Smooth muscle cell (in vitro differentiated cells): ENCODE measurements at regions not wholly inside any gene's neighbourhood (a gene's known extent, or its start where the extent isn't known, plus 50 kb on each side); places are given as distances from the start of the nearest gene placed in this dataset.

Experiments
- DNase-seq: peaks from one replicate; lab custom pipeline; 2025; ENCODE audit not compliant: unreplicated experiment; lab: John Stamatoyannopoulos, UW
- H2AFZ ChIP-seq: fragments of 200-600 bp; sonication (generic); 2 replicates; pipeline ENCODE4 v1.6.0; 2016; ENCODE audit warnings: antibody characterized with exemption, low read depth, mild to moderate bottlenecking
- H3F3A ChIP-seq: fragments of 200-600 bp; sonication (generic); 2 replicates; pipeline ENCODE4 v1.6.0; 2017; ENCODE audit warnings: antibody characterized with exemption, low read depth
- H3K27ac ChIP-seq: fragments of 200-600 bp; sonication (generic); 2 replicates; pipeline ENCODE4 v1.5.1; 2016; ENCODE audit warnings: low read depth, mild to moderate bottlenecking
- H3K27me3 ChIP-seq: fragments of 200-600 bp; sonication (generic); 2 replicates; pipeline ENCODE4 v1.6.1; 2016; ENCODE audit warnings: low read depth, mild to moderate bottlenecking
- H3K36me3 ChIP-seq: fragments of 200-600 bp; sonication (generic); 2 replicates; pipeline ENCODE4 v1.5.1; 2016; ENCODE audit warnings: low read depth
- H3K4me1 ChIP-seq: fragments of 200-600 bp; sonication (generic); 2 replicates; pipeline ENCODE4 v1.5.1; 2016; ENCODE audit warnings: low read depth
- H3K4me2 ChIP-seq: fragments of 200-600 bp; sonication (generic); 2 replicates; pipeline ENCODE4 v1.6.0; 2016; ENCODE audit warnings: mild to moderate bottlenecking
- H3K4me3 ChIP-seq: fragments of 200-600 bp; sonication (generic); 2 replicates; pipeline ENCODE4 v1.5.1; 2016; ENCODE audit warnings: mild to moderate bottlenecking
- H3K79me2 ChIP-seq: fragments of 200-600 bp; sonication (generic); 2 replicates; pipeline ENCODE4 v1.6.0; 2016; ENCODE audit warnings: low read depth, mild to moderate bottlenecking
- H3K9ac ChIP-seq: fragments of 200-600 bp; sonication (generic); 2 replicates; pipeline ENCODE4 v1.6.0; 2016; ENCODE audit warnings: low read depth
- H3K9me3 ChIP-seq: fragments of 200-600 bp; sonication (generic); replicated peaks from 2 replicates; pipeline ENCODE4 v1.5.1; 2016; ENCODE audit warnings: low read depth
- H4K20me1 ChIP-seq: fragments of 200-600 bp; sonication (generic); 2 replicates; pipeline ENCODE4 v1.6.0; 2016; ENCODE audit warnings: low read depth
- CTCF ChIP-seq: fragments of 200-600 bp; sonication (generic); IDR thresholded peaks from 2 replicates; pipeline ENCODE4 v1.5.1; 2017; ENCODE audit warnings: borderline replicate concordance, mild to moderate bottlenecking, antibody characterized with exemption; ENCODE audit not compliant: insufficient read depth, poor library complexity, severe bottlenecking
- WGBS: methylation state at CpG from one replicate; pipeline ENCODE4 v1.1.7; 2016; ENCODE audit warnings: low lambda C conversion rate; 5-methylcytosine and 5-hydroxymethylcytosine counted together

GRCh38 chrX:5054852-5055251 is 1173.8 kb downstream of the NLGN4X start:
- no peak overlapping the region for H3K9ac ChIP-seq
- H3K4me1 ChIP-seq: peaks cover 6% of the 10 kb centered on the region
- H3F3A ChIP-seq: peaks cover 11% of the 10 kb centered on the region
- no peak overlapping the region for H3K27ac ChIP-seq
- no peak for TF ChIP-seq CTCF
- DNase-seq: no peak
- no peaks in the 10 kb centered on the region for H3K36me3 ChIP-seq
- no peaks in the 10 kb centered on the region for H3K79me2 ChIP-seq
- H3K4me2 ChIP-seq: no peak overlapping the region
- no peak overlapping the region for H2AFZ ChIP-seq
- H4K20me1 ChIP-seq: no peaks in the 10 kb centered on the region
- no peaks in the 10 kb centered on the region for H3K9me3 ChIP-seq
- no peak overlapping the region for H3K4me3 ChIP-seq
- no peaks in the 10 kb centered on the region for H3K27me3 ChIP-seq

GRCh38 chrX:5051831-5052491 is 1176.7 kb downstream of the NLGN4X start:
- H3K27me3 ChIP-seq: no peaks in the 10 kb centered on the region
- H3F3A ChIP-seq: peaks cover 11% of the 10 kb centered on the region
- DNase-seq: peak; percentile 1
- no peaks in the 10 kb centered on the region for H4K20me1 ChIP-seq
- H3K9me3 ChIP-seq: no peaks in the 10 kb centered on the region
- peak overlapping the region; percentile 41 for H2AFZ ChIP-seq
- H3K79me2 ChIP-seq: no peaks in the 10 kb centered on the region
- H3K27ac ChIP-seq: peak overlapping the region; percentile 97
- peaks cover 6% of the 10 kb centered on the region for H3K4me1 ChIP-seq
- no peaks in the 10 kb centered on the region for H3K36me3 ChIP-seq
- WGBS: 1% methylated on average over 5 of the region's 5 CpGs
- peak overlapping the region; percentile 77 for H3K9ac ChIP-seq
- peak overlapping the region; percentile 26 for H3K4me3 ChIP-seq
- no peak for TF ChIP-seq CTCF
- peak overlapping the region; percentile 80 for H3K4me2 ChIP-seq

GRCh38 chrX:5042563-5042962 is 1186.1 kb downstream of the NLGN4X start:
- DNase-seq: no peak
- H3K4me3 ChIP-seq: no peak overlapping the region
- H4K20me1 ChIP-seq: no peaks in the 10 kb centered on the region
- H3K27ac ChIP-seq: no peak overlapping the region
- H2AFZ ChIP-seq: no peak overlapping the region
- H3K9me3 ChIP-seq: no peaks in the 10 kb centered on the region
- H3K36me3 ChIP-seq: no peaks in the 10 kb centered on the region
- H3K4me2 ChIP-seq: no peak overlapping the region
- no peak for TF ChIP-seq CTCF
- no peak overlapping the region for H3K9ac ChIP-seq
- H3K4me1 ChIP-seq: no peaks in the 10 kb centered on the region
- no peaks in the 10 kb centered on the region for H3F3A ChIP-seq
- WGBS: 98% methylated on average over 3 of the region's 3 CpGs
- no peaks in the 10 kb centered on the region for H3K27me3 ChIP-seq
- no peaks in the 10 kb centered on the region for H3K79me2 ChIP-seq

- no peak overlapping the region for H3K4me3 ChIP-seq
- H2AFZ ChIP-seq: no peak overlapping the region
- DNase-seq: no peak
- H4K20me1 ChIP-seq: no peaks in the 10 kb centered on the region
- H3K4me2 ChIP-seq: no peak overlapping the region
- no peak overlapping the region for H3K9ac ChIP-seq
- no peaks in the 10 kb centered on the region for H3F3A ChIP-seq
- no peaks in the 10 kb centered on the region for H3K4me1 ChIP-seq
- TF ChIP-seq CTCF: no peak
- no peaks in the 10 kb centered on the region for H3K9me3 ChIP-seq
- no peaks in the 10 kb centered on the region for H3K27me3 ChIP-seq
- no peak overlapping the region for H3K27ac ChIP-seq
- H3K36me3 ChIP-seq: no peaks in the 10 kb centered on the region
- no peaks in the 10 kb centered on the region for H3K79me2 ChIP-seq
- WGBS: 92% methylated on average over 7 of the region's 7 CpGs
Measured at GRCh38 chrX:5031792-5032191, 1196.9 kb downstream of the NLGN4X start.
